Mesenchymal stem cell (in vitro differentiated cells and primary cell): ENCODE measurements at regions not wholly inside any gene's neighbourhood (a gene's known extent, or its start where the extent isn't known, plus 50 kb on each side); places are given as distances from the start of the nearest gene placed in this dataset.

Experiments
- DNase-seq: peaks from one replicate; pipeline ENCODE4 v3.0.0-alpha.2; 2013
- H2AFZ ChIP-seq: one replicate; pipeline ENCODE4 v1.6.1; 2013; ENCODE audit warnings: low read depth, mild to moderate bottlenecking, control low read depth, inconsistent platforms, low read length, moderate library complexity
- H2AK5ac ChIP-seq: 2 replicates; pipeline ENCODE4 v1.6.1; 2013; ENCODE audit warnings: low read length, moderate library complexity, mild to moderate bottlenecking, inconsistent platforms; ENCODE audit not compliant: severe bottlenecking
- H2BK120ac ChIP-seq: one replicate; pipeline ENCODE4 v1.6.1; 2013; ENCODE audit warnings: low read depth, mild to moderate bottlenecking, inconsistent platforms, low read length, moderate library complexity
- H2BK12ac ChIP-seq, 2 experiments: one replicate each; pipeline ENCODE4 v1.6.1; 2013; ENCODE audit warnings: inconsistent platforms in 2 of 2, low read length in 2 of 2, mild to moderate bottlenecking in 2 of 2, moderate library complexity in 2 of 2, control low read depth in 1 of 2
- H2BK15ac ChIP-seq: one replicate; pipeline ENCODE4 v1.6.1; 2013; ENCODE audit warnings: mild to moderate bottlenecking, low read depth, inconsistent platforms; ENCODE audit not compliant: poor library complexity, severe bottlenecking
- H2BK5ac ChIP-seq: 2 replicates; pipeline ENCODE4 v1.6.1; 2013; ENCODE audit warnings: low read depth, mild to moderate bottlenecking, low read length, control low read depth, inconsistent platforms; ENCODE audit not compliant: poor library complexity, severe bottlenecking
- H3K14ac ChIP-seq, 2 experiments: one replicate each; pipeline ENCODE4 v1.6.1; 2013; ENCODE audit warnings: inconsistent platforms in 2 of 2, low read length in 2 of 2, control low read depth in 1 of 2, mild to moderate bottlenecking in 1 of 2, moderate library complexity in 1 of 2
- H3K18ac ChIP-seq, 2 experiments: one replicate each; pipeline ENCODE4 v1.6.1; 2013; ENCODE audit warnings: inconsistent platforms in 2 of 2, low read length in 2 of 2, control low read depth in 1 of 2, low read depth in 1 of 2, mild to moderate bottlenecking in 1 of 2
- H3K23ac ChIP-seq, 2 experiments: one replicate each; pipeline ENCODE4 v1.6.1; 2013; ENCODE audit warnings: inconsistent platforms in 2 of 2, low read length in 2 of 2, mild to moderate bottlenecking in 2 of 2, moderate library complexity in 2 of 2, control low read depth in 1 of 2
- H3K27ac ChIP-seq: 2 replicates; pipeline ENCODE4 v1.5.1; 2013; ENCODE audit warnings: mild to moderate bottlenecking, moderate library complexity, low read length, control low read depth, inconsistent platforms; ENCODE audit not compliant: poor library complexity, severe bottlenecking
- H3K27me3 ChIP-seq, 2 experiments: 2 replicates each; pipeline versions ENCODE4 v1.6.1 to v1.7.0; 2013; ENCODE audit warnings: low read length in 2 of 2, mild to moderate bottlenecking in 2 of 2, moderate library complexity in 2 of 2, control low read depth in 1 of 2, inconsistent platforms in 1 of 2; ENCODE audit not compliant: control insufficient read depth in 1 of 2, insufficient read depth in 1 of 2
- H3K36me3 ChIP-seq, 2 experiments: 2 replicates each; pipeline versions ENCODE4 v1.6.1 to v1.7.0; 2013; ENCODE audit warnings: low read length in 2 of 2, control low read depth in 1 of 2, inconsistent platforms in 1 of 2, low read depth in 1 of 2, mild to moderate bottlenecking in 1 of 2; ENCODE audit not compliant: insufficient read depth in 2 of 2, control insufficient read depth in 1 of 2
- H3K4ac ChIP-seq, 2 experiments: one replicate each; pipeline ENCODE4 v1.6.1; 2013; ENCODE audit warnings: inconsistent platforms in 2 of 2, low read length in 2 of 2, mild to moderate bottlenecking in 2 of 2, moderate library complexity in 2 of 2, control low read depth in 1 of 2, low read depth in 1 of 2
- H3K4me1 ChIP-seq: 2 replicates; pipeline ENCODE4 v1.6.1; 2013; ENCODE audit warnings: low read depth, low read length, control low read depth; ENCODE audit not compliant: control insufficient read depth, insufficient read depth
- H3K4me2 ChIP-seq: 2 replicates; pipeline ENCODE4 v1.6.1; 2013; ENCODE audit warnings: low read length, mild to moderate bottlenecking, inconsistent platforms; ENCODE audit not compliant: poor library complexity, severe bottlenecking
- H3K4me3 ChIP-seq, 2 experiments: 2 replicates each; pipeline versions ENCODE4 v1.5.1 to v1.7.0; 2013; ENCODE audit warnings: low read length in 2 of 2, mild to moderate bottlenecking in 2 of 2, control low read depth in 1 of 2, low read depth in 1 of 2; ENCODE audit not compliant: insufficient read depth in 1 of 2
- H3K79me1 ChIP-seq: replicated peaks from 2 replicates; pipeline ENCODE4 v1.6.1; 2013; ENCODE audit warnings: mild to moderate bottlenecking, control low read depth, low read length, inconsistent platforms; ENCODE audit not compliant: poor library complexity, severe bottlenecking
- H3K9ac ChIP-seq: 2 replicates; pipeline ENCODE4 v1.7.0; 2013; ENCODE audit warnings: mild to moderate bottlenecking, low read length, moderate library complexity
- H3K9me3 ChIP-seq: 2 replicates; pipeline ENCODE4 v1.7.0; 2013; ENCODE audit warnings: mild to moderate bottlenecking, low read length; ENCODE audit not compliant: control insufficient read depth
- H4K8ac ChIP-seq: one replicate; pipeline ENCODE4 v1.6.1; 2013; ENCODE audit warnings: inconsistent platforms, mild to moderate bottlenecking, low read length, moderate library complexity
- H4K91ac ChIP-seq: one replicate; pipeline ENCODE4 v1.6.1; 2013; ENCODE audit warnings: mild to moderate bottlenecking, low read length, inconsistent platforms
- WGBS: methylation state at CpG from one replicate; pipeline ENCODE4 v1.1.7; 2013; ENCODE audit warnings: mixed read lengths; 5-methylcytosine and 5-hydroxymethylcytosine counted together

GRCh38 chr10:56874950-56875349 lies 513.9 kb upstream of the ZWINT start:
- Histone ChIP-seq H3K79me1 (no peaks in the 10 kb centered on the region), H3K36me3 (no peaks in the 10 kb centered on the region), H2AFZ (no peak overlapping the region), H3K18ac (no peak overlapping the region), H3K4me3 (no peak overlapping the region), H2BK12ac (no peak overlapping the region), H3K27ac (no peak overlapping the region), H2BK15ac (no peak overlapping the region), H2AK5ac (no peak overlapping the region), H3K4me2 (no peak overlapping the region), H3K4ac (no peak overlapping the region), H3K9ac (no peak overlapping the region), H3K14ac (no peak overlapping the region), H4K8ac (no peak overlapping the region), H3K23ac (no peak overlapping the region), H3K4me1 (no peaks in the 10 kb centered on the region), H3K27me3 (no peaks in the 10 kb centered on the region), H3K9me3 (peaks cover 9% of the 10 kb centered on the region), H4K91ac (no peak overlapping the region), H2BK5ac (no peak overlapping the region), H2BK120ac (no peak overlapping the region)
- DNase-seq: no peak
- WGBS: 17% methylated on average over 1 of the region's 1 CpG

GRCh38 chr10:56871160-56871668 lies 510.2 kb upstream of the ZWINT start:
- no peaks in the 10 kb centered on the region for H3K79me1 ChIP-seq
- H2BK120ac ChIP-seq: no peak overlapping the region
- H2AFZ ChIP-seq: no peak overlapping the region
- no peak for DNase-seq
- no peak overlapping the region for H3K14ac ChIP-seq
- H3K18ac ChIP-seq: no peak overlapping the region
- H3K27ac ChIP-seq: no peak overlapping the region
- no peak overlapping the region for H3K9ac ChIP-seq
- no peak overlapping the region for H2BK15ac ChIP-seq
- no peak overlapping the region for H2AK5ac ChIP-seq
- H3K36me3 ChIP-seq: no peaks in the 10 kb centered on the region
- no peak overlapping the region for H3K4me3 ChIP-seq
- no peak overlapping the region for H4K91ac ChIP-seq
- no peak overlapping the region for H3K23ac ChIP-seq
- no peak overlapping the region for H2BK12ac ChIP-seq
- no peaks in the 10 kb centered on the region for H3K27me3 ChIP-seq
- peaks cover 10% of the 10 kb centered on the region for H3K9me3 ChIP-seq
- H4K8ac ChIP-seq: no peak overlapping the region
- no peak overlapping the region for H3K4me2 ChIP-seq
- H2BK5ac ChIP-seq: no peak overlapping the region
- H3K4ac ChIP-seq: no peak overlapping the region
- H3K4me1 ChIP-seq: no peaks in the 10 kb centered on the region

GRCh38 chr10:56867236-56867635 lies 506.2 kb upstream of the ZWINT start:
- H2BK5ac ChIP-seq: no peak overlapping the region
- no peak overlapping the region for H4K8ac ChIP-seq
- no peaks in the 10 kb centered on the region for H3K36me3 ChIP-seq
- H4K91ac ChIP-seq: no peak overlapping the region
- H3K79me1 ChIP-seq: no peaks in the 10 kb centered on the region
- H2BK120ac ChIP-seq: no peak overlapping the region
- no peak overlapping the region for H2BK12ac ChIP-seq
- no peak overlapping the region for H3K4me2 ChIP-seq
- no peaks in the 10 kb centered on the region for H3K27me3 ChIP-seq
- 92% methylated on average over 3 of the region's 3 CpGs for WGBS
- no peaks in the 10 kb centered on the region for H3K4me1 ChIP-seq
- no peak overlapping the region for H3K14ac ChIP-seq
- no peak overlapping the region for H3K4ac ChIP-seq
- no peak for DNase-seq
- no peak overlapping the region for H2AK5ac ChIP-seq
- no peak overlapping the region for H2BK15ac ChIP-seq
- H3K4me3 ChIP-seq: no peak overlapping the region
- H3K9ac ChIP-seq: no peak overlapping the region
- peaks cover 11% of the 10 kb centered on the region for H3K9me3 ChIP-seq
- no peak overlapping the region for H3K27ac ChIP-seq
- H3K23ac ChIP-seq: no peak overlapping the region
- H3K18ac ChIP-seq: no peak overlapping the region
- no peak overlapping the region for H2AFZ ChIP-seq

- H3K14ac ChIP-seq: no peak overlapping the region
- no peaks in the 10 kb centered on the region for H3K36me3 ChIP-seq
- H3K79me1 ChIP-seq: no peaks in the 10 kb centered on the region
- H3K27ac ChIP-seq: no peak overlapping the region
- no peak overlapping the region for H3K4ac ChIP-seq
- H4K91ac ChIP-seq: no peak overlapping the region
- H2BK15ac ChIP-seq: no peak overlapping the region
- H2AK5ac ChIP-seq: no peak overlapping the region
- no peak overlapping the region for H2AFZ ChIP-seq
- H3K18ac ChIP-seq: no peak overlapping the region
- no peaks in the 10 kb centered on the region for H3K4me1 ChIP-seq
- no peak overlapping the region for H2BK12ac ChIP-seq
- H3K27me3 ChIP-seq: no peaks in the 10 kb centered on the region
- H3K9ac ChIP-seq: no peak overlapping the region
- H4K8ac ChIP-seq: no peak overlapping the region
- no peak overlapping the region for H3K23ac ChIP-seq
- DNase-seq: no peak
- no peak overlapping the region for H2BK120ac ChIP-seq
- H2BK5ac ChIP-seq: no peak overlapping the region
- no peak overlapping the region for H3K4me3 ChIP-seq
- H3K4me2 ChIP-seq: no peak overlapping the region
- WGBS: 90% methylated on average over 2 of the region's 2 CpGs
- peaks cover 4% of the 10 kb centered on the region for H3K9me3 ChIP-seq
Measured at GRCh38 chr10:56856569-56856968, 495.5 kb upstream of the ZWINT start.
